ENCODE measurements at regions not wholly inside any gene's neighbourhood (a gene's known extent, or its start where the extent isn't known, plus 50 kb on each side); places are given as distances from the start of the nearest gene placed in this dataset.

DNA sequence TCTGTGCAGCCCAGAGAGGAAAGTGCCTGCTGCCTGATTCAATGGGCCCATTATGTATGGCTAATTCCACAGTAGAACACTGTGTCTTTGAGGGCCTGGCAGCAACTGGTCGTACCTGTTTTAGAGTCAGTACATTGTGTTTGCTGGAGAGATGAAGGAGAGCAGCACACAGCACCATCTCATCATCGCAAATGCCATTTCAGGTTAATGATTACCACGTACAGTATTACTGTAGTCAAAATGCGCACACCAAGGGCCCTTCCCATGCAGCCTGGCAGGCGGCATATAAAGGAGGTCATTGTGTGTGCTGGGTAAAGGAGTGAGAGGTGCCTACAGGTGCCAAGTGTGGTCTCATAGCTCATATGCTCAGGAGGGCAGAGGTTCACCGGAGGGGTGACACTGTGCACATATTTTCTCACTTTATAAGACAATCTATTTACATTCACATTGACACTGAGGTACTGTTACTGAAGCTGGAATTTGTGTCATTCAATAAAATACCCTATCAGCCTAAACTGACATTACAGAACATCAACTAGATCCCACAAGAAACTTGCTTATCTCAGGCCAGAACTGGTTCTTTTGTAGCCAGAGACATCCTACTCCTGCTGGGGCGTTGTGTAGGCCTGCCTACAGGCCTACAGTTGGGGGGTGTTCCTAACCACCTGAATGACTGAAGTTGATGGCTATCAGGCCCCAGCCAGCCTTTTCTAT lies 90.4 kb downstream of the APIP start:
- Histone ChIP-seq H3K4me2 (ENCODE audit: low read length) (peak overlapping the region; percentile 51), H3K9ac (ENCODE audit: low read length) (peak overlapping the region; percentile 24; the same call in 1 of the 2 replicates), H3K9me3 (ENCODE audit: control insufficient read depth in 1 of 2, insufficient read depth in 1 of 2, low read depth in 1 of 2, low read length in 2 of 2) (no peaks in the 10 kb centered on the region), H3K79me2 (ENCODE audit: insufficient read depth, low read length) (no peaks in the 10 kb centered on the region), H2AFZ (ENCODE audit: low read depth, low read length, poor library complexity, severe bottlenecking) (peak overlapping the region; percentile 12), H3K4me1 (ENCODE audit: control insufficient read depth in 1 of 2, insufficient read depth in 2 of 2, low read length in 2 of 2) (peaks cover 10 to 55% of the 10 kb centered on the region in 2 experiments; a peak in 3 of 4 replicates), H3K4me3 (replicated peaks in 1 of 2; ENCODE audit: low read depth in 1 of 2, low read length in 2 of 2) (no peak overlapping the region), H3K9me2 (ENCODE audit: insufficient read depth) (no peaks in the 10 kb centered on the region), H4K20me1 (ENCODE audit: insufficient read depth) (no peaks in the 10 kb centered on the region), H3K36me3 (ENCODE audit: control insufficient read depth in 1 of 2, insufficient read depth in 2 of 2, low read length in 2 of 2) (no peaks in the 10 kb centered on the region), H3K27ac (ENCODE audit: low read depth, low read length) (peak overlapping the region; percentile 34), H3K27me3 (ENCODE audit: insufficient read depth, low read length) (no peaks in the 10 kb centered on the region)
- no peak for TF ChIP-seq ZBTB33 (IDR thresholded peaks at IDR 0.05; ENCODE audit: extremely low read depth, insufficient replicate concordance, low read length)
- TF ChIP-seq POLR2AphosphoS5 (IDR thresholded peaks at IDR 0.05; ENCODE audit: low read depth, low read length), result 0 out of 2 replicates have a peak, but pooled peaks have one; percentile 12
- peak; percentile 76 for TF ChIP-seq CBX3 (IDR thresholded peaks at IDR 0.05; ENCODE audit: low read depth)
- TF ChIP-seq, protein P1, sequence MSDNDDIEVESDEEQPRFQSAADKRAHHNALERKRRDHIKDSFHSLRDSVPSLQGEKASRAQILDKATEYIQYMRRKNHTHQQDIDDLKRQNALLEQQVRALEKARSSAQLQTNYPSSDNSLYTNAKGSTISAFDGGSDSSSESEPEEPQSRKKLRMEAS (IDR thresholded peaks at IDR 0.05), result peak; percentile 52; the same call in 1 of the 2 replicates
- 0 out of 2 replicates have a peak, but pooled peaks have one; percentile 19 for TF ChIP-seq SRF (IDR thresholded peaks at IDR 0.05; ENCODE audit: low read depth)
- TF ChIP-seq EZH2 (IDR thresholded peaks at IDR 0.05), result no peak
- TF ChIP-seq FOSL1 (IDR thresholded peaks at IDR 0.05; ENCODE audit: low read depth), result peak; percentile 33; the same call in 1 of the 2 replicates
- peak; percentile 73 for TF ChIP-seq SP1 (IDR thresholded peaks at IDR 0.05; ENCODE audit: low read depth)
- CTCF ChIA-PET, result no interaction called here
- POLR2A ChIA-PET, result no interaction called here
- ATAC-seq, result peak; percentile 75
- DNase-seq (ENCODE audit: low read depth, low spot score), result peak; percentile 54
- RAD21 ChIA-PET (ENCODE audit: low non-redundant PET in 1 of 2, low total read pairs in 2 of 2, uncharacterized antibody in 2 of 2, unreplicated experiment in 2 of 2), result no interaction called here
- no TSS peak for BruUV-seq (replicated peaks)
- intact Hi-C loops (cut with micrococcal nuclease), result no loop called here
